ENCODE measurements at regions not wholly inside any gene's neighbourhood (a gene's known extent, or its start where the extent isn't known, plus 50 kb on each side); places are given as distances from the start of the nearest gene placed in this dataset.
"Not testable (repeated sequence)": the region's sequence is repeated elsewhere in the genome, so short reads cannot be mapped to it uniquely, and the experiment has no call there.

DNA sequence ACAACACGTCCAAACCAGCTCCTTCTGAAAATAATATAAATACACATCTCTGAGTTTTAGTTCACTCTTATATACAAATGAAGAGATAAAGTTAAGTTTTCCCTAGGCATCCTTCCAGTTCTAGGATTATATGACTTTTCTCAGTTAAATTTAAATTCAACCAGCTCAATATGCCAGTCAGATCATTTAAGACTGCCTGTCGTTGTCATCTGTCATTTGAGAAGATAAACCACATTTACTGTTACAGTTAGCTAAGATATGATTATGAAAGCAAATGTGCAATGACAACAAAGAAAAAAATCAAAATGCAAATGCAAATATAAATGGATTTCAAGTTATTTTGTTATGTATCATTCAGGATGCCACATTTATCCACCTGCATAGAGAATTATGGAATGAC is 671.7 kb upstream of the GOT2 start:
- no peak for DNase-seq (ENCODE audit: low read depth)

GRCh38 chr16:59404509-59404908 is 670.4 kb upstream of the GOT2 start:
- DNase-seq (ENCODE audit: low read depth): no peak

DNA sequence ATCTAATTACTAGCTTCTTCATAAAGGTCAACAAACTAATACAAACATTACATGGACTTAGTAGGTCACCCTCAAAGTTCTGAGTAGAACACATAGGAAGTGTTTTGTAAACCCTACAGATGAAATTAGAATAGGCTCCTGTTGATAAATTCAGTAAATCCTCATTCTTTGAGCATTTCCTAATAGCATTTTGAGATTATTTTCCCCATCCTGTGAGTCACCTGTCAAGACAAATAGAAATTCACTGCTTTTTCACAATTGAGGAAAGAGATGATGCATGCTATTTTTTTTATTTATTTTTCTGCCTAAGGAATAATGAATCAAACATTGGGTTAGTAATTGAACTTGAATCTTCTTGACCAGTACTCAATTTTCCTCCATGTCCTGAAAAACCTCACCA is 666.7 kb upstream of the GOT2 start:
- no peak for DNase-seq (ENCODE audit: low read depth)

DNA sequence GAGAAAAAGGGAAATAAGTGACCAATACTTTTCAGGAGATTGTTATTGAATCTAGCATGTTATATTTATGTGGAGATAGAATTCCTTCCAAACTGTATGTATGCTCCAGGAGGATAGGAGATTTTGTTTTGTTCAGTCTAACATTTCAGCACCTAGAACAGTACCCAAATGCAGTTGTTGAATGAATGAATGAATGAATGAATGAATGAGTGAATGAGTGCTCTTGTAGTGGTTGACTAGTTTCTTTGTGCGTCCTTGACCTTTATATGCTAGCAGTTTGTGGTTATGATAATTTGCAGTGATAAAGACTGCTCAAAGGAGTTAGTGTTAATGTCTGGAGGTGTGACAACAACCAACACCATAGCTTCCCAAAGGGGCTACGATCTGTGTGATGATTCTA is 663.5 kb upstream of the GOT2 start:
- no peak for DNase-seq (ENCODE audit: low read depth)

GRCh38 chr16:59394526-59394925 is 660.4 kb upstream of the GOT2 start:
- DNase-seq (ENCODE audit: low read depth): no peak

- no peak for DNase-seq (ENCODE audit: low read depth)
These were observed 658.8 kb upstream of the GOT2 start for GRCh38 chr16:59392911-59393310.

DNA sequence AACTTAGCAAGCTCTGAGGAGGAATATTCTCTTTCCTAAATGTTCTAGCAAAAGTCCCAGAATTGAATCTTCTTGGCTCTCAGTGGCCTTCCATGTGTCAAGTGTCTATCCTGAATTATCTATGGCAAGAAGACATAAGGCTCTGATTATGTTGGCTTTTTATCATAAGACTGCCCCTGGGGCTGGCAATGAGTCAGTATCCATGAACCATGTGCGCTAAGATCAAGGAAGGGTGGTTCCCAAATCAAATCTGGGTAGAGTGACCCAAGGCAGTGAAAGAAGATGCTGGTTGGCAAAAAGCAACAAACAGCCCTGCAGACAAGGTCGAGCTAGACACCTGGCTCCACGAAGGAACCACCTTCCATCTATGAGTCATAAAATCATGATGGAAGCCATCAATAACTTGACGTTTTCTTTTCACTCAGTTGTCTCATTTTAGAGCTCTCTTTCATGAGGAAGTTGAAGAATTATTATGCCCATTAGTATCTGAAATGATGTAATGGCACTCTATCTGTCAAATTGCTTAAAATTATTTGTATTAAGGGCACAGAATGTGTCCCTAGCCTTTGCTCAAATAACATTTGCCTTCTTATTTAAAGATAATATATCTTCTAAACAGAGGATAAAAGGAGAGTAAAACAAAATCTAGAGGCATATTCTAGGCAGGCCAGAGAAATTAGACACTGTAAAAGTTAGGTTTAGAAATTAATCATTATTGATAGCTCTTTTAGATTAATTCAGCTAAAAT is 657.7 kb upstream of the GOT2 start:
- DNase-seq (ENCODE audit: low read depth): no peak

- DNase-seq (ENCODE audit: low read depth): no peak
These were observed 651.8 kb upstream of the GOT2 start for GRCh38 chr16:59385959-59386358.

DNA sequence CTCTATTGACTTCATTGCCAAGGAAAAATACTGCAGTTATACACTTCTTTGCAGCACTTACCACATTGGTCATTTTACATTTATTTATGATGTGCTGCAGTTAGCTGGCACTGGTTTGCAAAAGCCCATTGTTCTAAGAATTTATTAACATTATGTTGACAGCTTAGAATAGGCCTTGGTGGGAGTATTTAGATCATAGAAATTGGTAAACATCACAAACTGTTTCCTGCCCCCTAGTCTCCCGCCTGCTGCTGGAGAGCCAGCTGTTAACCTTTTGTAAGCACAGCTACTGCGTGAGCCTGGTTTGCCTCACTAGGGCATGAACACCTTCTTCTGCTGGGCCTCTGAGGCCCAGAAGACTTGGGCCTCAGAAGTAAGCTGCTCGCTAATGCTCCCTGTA is 651.4 kb upstream of the GOT2 start:
- no peak for DNase-seq (ENCODE audit: low read depth)

- no peak for DNase-seq (ENCODE audit: low read depth)
These were observed 639.5 kb upstream of the GOT2 start for GRCh38 chr16:59373632-59374031.

DNA sequence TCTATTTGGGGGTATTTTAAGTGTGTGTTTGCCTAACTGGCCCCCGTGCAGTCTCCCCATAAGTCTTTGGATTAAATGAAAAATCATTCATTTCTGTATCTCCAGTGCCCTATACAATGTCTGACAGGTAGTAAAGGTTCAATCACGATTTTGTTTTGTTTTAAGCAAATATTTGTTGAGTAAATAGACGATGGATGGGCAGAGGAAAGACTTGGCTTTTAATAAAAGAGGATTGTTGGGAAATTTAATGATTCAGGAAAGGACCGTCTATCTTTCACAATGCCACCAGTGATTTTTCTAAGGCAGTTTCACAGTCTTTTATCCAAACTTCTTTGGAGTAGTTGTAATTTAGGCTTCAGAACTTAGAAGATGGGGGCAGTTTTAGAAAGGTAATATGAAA is 636.6 kb upstream of the GOT2 start:
- no peak for DNase-seq (ENCODE audit: low read depth)

DNA sequence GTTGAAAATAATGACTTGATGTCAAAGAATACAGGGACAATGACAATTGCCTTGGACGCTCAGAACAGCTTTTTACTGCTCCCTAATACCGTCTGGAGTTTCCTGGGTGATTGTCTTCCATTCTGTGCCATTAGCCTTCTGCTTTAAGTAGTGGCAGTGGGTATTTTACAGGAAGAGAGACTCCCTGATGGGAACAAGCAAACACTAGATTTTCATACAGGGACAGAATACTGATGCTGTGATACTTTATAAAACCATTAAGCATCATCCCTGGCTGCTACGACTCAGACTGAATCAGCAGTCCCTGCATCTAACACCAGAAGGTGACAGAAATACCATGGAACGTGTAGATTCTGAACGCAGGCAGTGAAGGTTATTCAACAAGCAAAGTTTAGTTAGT is 635.4 kb upstream of the GOT2 start:
- no peak for DNase-seq (ENCODE audit: low read depth)

DNA sequence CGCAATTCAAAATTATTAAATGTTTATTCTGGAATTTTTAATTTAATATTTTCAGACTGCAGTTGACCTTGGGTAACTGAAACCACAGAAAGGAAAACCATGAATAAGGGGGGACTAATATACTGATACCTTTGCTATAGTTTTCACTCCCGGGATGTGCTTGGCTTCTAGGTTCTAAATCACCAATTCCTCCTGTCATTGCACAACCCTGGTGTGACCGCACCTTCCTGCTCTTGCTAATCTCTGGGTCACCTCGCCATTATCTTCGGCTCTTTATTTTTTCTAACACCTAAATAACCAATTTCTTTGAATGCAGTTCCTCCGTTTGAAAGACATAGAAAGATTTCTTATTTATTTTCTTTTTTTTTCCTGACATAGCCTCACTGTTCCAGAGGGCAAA is 634.5 kb upstream of the GOT2 start:
- DNase-seq (ENCODE audit: low read depth): no peak

- DNase-seq (ENCODE audit: low read depth): peak; percentile 39
These were observed 622.6 kb upstream of the GOT2 start for GRCh38 chr16:59356709-59357108.

DNA sequence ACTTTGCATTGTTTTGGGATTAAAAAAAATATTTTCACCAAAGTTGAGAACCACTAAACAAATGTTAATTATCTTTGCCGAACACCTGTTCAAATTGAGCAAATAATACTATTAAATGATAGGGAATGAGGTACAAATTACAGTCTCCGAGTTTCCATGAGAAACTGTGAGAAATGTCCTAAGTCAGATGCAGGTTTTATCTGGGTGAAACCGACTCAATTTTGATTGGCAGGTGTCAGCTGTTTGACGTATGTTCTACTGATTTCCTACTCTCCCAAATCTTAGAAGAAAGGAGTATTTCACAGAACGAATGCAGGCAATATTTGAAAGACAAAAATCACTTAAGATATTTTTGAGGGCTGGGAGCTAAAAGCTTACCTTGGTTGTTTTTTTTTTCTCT is 622.0 kb upstream of the GOT2 start:
- DNase-seq (ENCODE audit: low read depth): no peak

GRCh38 chr16:59355704-59356103 is 621.6 kb upstream of the GOT2 start:
- no peak for DNase-seq (ENCODE audit: low read depth)

DNA sequence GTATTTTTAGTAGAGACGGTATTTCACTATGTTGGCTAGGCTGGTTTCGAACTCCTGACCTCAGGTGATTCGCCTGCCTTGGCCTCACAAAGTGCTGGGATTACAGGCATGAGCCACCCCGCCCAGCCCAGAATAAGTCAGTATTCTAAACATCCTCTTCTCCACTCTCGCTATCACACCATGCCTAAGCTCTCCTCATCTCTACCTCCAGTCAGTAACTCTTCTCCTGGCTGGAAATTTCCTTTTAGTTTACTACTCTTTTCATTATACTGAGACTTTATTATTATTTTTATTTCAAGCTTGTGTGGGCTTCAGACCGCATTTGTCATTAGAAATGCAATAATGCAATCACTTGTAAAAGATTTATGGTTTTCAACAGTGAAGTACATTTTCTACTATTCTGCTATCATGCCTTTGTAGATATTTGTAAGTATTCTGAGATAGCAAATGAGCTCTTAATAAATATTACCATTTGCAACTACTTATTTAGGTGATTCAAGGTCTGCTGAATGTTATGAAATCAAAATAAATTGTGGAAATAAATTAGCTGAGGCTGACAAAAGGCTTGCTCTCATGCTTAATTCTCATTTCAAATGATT is 617.3 kb upstream of the GOT2 start:
- DNase-seq (ENCODE audit: low read depth): no peak

DNA sequence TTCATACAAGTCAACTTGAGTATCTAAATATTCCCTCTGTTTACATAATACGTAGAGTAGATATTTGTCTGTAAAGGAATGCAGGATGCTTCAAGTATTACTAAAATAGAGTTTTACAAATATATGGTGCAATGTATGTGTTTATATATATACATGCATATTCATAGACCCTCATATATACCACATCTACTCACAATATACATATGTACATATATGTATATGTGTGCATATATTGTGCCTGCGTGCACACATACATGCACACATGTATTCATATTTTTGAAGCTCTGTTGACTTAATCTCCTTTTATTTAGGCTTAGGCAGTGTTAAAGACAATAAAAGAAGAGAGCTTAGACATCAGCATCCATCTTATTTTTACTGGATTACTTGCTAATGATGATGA is 616.6 kb upstream of the GOT2 start:
- no peak for DNase-seq (ENCODE audit: low read depth)

GRCh38 chr16:59342669-59343068 is 608.6 kb upstream of the GOT2 start:
- DNase-seq (ENCODE audit: low read depth): no peak

DNA sequence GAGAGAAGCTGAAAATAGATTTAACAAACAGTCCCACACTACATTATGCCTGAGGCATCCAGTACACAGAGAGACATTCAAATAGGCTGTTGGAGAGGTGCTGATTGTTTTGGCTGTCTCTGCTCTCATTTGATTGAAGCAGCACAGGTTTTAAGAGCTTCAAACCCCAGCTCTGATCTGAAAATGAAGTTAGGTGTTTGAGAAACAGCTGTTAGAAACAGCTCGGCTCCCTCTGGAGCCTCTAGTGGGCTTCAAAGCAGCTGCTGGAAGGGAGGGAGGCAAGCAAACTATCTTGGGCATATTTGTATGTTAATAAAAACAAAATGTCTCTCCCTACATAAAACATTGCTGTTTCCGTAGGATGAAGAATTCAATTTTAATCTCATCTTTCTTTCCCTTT is 607.3 kb upstream of the GOT2 start:
- no peak for DNase-seq (ENCODE audit: low read depth)

GRCh38 chr16:59339871-59340270 is 605.8 kb upstream of the GOT2 start:
- DNase-seq (ENCODE audit: low read depth): no peak

DNA sequence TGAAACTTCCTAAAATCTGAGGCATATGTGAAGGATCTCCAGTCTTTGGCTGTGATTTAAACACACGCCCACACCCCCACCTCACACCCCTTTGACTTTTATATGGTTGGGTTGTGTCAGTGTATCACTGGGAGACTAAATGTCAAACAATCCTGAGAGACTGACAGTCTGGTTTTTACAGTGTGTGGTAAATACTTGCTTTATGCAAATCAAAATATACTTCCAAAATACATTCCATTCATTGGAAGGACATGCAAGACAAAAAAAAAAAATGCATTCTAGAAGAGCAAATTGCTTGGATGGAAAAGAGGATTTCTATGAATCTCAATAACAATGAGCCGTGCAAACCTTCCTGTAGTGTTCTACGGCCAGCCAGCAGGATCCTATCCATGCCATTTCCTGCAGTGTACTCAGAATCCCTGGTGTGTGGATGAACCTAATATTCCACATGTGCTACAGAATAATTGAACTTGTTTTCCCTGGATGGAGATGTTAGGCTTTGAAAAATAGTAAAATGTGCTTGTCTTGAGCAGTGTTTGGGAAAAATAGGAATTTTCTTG is 602.1 kb upstream of the GOT2 start:
- no peak for DNase-seq (ENCODE audit: low read depth)

- not testable (repeated sequence) for DNase-seq (ENCODE audit: low read depth)
These were observed 597.6 kb upstream of the GOT2 start for GRCh38 chr16:59331708-59332107.
